GM12878 (cell line): ENCODE measurements at regions not wholly inside any gene's neighbourhood (a gene's known extent, or its start where the extent isn't known, plus 50 kb on each side); places are given as distances from the start of the nearest gene placed in this dataset.

Source experiments
- GATAD2B ChIP-seq: fragments of 450-650 bp; conservative IDR thresholded peaks from 2 replicates; pipeline ENCODE4 v1.6.1; 2017; ENCODE audit warnings: low read depth, mild to moderate bottlenecking, moderate library complexity
- NBN ChIP-seq: fragments of 450-650 bp; IDR thresholded peaks from 2 replicates; pipeline ENCODE4 v1.6.1; 2016
- NFYB ChIP-seq: IDR thresholded peaks from 2 replicates; pipeline ENCODE4 v1.6.1; 2011; ENCODE audit warnings: low read depth, mild to moderate bottlenecking, low read length, improper control_type of control experiment, moderate library complexity; ENCODE audit not compliant: insufficient read depth
- POLR2A ChIP-seq: IDR thresholded peaks from 2 replicates; pipeline ENCODE4 v1.6.1; 2011; ENCODE audit warnings: low read depth, mild to moderate bottlenecking, low read length
- RFX5 ChIP-seq: IDR thresholded peaks from 2 replicates; pipeline ENCODE4 v1.6.1; 2011; ENCODE audit warnings: low read depth, low read length, improper control_type of control experiment
- SP1 ChIP-seq: IDR thresholded peaks from one replicate; pipeline ENCODE4 v1.6.1; 2011; ENCODE audit warnings: low read depth, low read length
- TF ChIP-seq, protein P1 (sequence below), 3 experiments: IDR thresholded peaks in 2 of 3; conservative IDR thresholded peaks in 1 of 3; 2 replicates each; pipeline ENCODE4 v1.5.1; 2011; ENCODE audit warnings: low read depth in 3 of 3, low read length in 3 of 3, mild to moderate bottlenecking in 3 of 3, control low read depth in 2 of 3, moderate library complexity in 2 of 3, inconsistent platforms in 1 of 3, mixed read lengths in 1 of 3; ENCODE audit not compliant: control insufficient read depth in 2 of 3, insufficient read depth in 1 of 3; ENCODE audit errors: extremely low read depth in 1 of 3
- TF ChIP-seq, protein P2 (sequence below): IDR thresholded peaks from 2 replicates; pipeline ENCODE4 v1.6.1; 2012; ENCODE audit warnings: low read depth, low read length, improper control_type of control experiment
- TF ChIP-seq, protein P3 (sequence below): fragments of 450-650 bp; formaldehyde crosslinking; IDR thresholded peaks from 2 replicates; pipeline ENCODE4 v1.5.0; 2022; ENCODE audit warnings: mild to moderate bottlenecking, missing genetic modification characterization

- no peak for TF ChIP-seq GATAD2B
- no peak for TF ChIP-seq SP1
- TF ChIP-seq, protein P1, sequence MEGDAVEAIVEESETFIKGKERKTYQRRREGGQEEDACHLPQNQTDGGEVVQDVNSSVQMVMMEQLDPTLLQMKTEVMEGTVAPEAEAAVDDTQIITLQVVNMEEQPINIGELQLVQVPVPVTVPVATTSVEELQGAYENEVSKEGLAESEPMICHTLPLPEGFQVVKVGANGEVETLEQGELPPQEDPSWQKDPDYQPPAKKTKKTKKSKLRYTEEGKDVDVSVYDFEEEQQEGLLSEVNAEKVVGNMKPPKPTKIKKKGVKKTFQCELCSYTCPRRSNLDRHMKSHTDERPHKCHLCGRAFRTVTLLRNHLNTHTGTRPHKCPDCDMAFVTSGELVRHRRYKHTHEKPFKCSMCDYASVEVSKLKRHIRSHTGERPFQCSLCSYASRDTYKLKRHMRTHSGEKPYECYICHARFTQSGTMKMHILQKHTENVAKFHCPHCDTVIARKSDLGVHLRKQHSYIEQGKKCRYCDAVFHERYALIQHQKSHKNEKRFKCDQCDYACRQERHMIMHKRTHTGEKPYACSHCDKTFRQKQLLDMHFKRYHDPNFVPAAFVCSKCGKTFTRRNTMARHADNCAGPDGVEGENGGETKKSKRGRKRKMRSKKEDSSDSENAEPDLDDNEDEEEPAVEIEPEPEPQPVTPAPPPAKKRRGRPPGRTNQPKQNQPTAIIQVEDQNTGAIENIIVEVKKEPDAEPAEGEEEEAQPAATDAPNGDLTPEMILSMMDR (IDR thresholded peaks at IDR 0.05 in 2 of 3, conservative IDR thresholded peaks at IDR 0.05 in 1 of 3; ENCODE audit: control insufficient read depth in 2 of 3, extremely low read depth in 1 of 3, insufficient read depth in 1 of 3, low read depth in 3 of 3, low read length in 3 of 3), result no peak
- TF ChIP-seq, protein P2, sequence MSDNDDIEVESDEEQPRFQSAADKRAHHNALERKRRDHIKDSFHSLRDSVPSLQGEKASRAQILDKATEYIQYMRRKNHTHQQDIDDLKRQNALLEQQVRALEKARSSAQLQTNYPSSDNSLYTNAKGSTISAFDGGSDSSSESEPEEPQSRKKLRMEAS, result no peak
- TF ChIP-seq, protein P3, sequence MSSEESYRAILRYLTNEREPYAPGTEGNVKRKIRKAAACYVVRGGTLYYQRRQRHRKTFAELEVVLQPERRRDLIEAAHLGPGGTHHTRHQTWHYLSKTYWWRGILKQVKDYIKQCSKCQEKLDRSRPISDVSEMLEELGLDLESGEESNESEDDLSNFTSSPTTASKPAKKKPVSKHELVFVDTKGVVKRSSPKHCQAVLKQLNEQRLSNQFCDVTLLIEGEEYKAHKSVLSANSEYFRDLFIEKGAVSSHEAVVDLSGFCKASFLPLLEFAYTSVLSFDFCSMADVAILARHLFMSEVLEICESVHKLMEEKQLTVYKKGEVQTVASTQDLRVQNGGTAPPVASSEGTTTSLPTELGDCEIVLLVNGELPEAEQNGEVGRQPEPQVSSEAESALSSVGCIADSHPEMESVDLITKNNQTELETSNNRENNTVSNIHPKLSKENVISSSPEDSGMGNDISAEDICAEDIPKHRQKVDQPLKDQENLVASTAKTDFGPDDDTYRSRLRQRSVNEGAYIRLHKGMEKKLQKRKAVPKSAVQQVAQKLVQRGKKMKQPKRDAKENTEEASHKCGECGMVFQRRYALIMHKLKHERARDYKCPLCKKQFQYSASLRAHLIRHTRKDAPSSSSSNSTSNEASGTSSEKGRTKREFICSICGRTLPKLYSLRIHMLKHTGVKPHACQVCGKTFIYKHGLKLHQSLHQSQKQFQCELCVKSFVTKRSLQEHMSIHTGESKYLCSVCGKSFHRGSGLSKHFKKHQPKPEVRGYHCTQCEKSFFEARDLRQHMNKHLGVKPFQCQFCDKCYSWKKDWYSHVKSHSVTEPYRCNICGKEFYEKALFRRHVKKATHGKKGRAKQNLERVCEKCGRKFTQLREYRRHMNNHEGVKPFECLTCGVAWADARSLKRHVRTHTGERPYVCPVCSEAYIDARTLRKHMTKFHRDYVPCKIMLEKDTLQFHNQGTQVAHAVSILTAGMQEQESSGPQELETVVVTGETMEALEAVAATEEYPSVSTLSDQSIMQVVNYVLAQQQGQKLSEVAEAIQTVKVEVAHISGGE, result no peak
- no peak for TF ChIP-seq RFX5
- TF ChIP-seq POLR2A, result no peak
- TF ChIP-seq NBN, result no peak
- TF ChIP-seq NFYB, result no peak
Measured at GRCh38 chr3:113151461-113152031, 59.8 kb upstream of the BOC start.
